K562 (cell line): ENCODE measurements at regions not wholly inside any gene's neighbourhood (a gene's known extent, or its start where the extent isn't known, plus 50 kb on each side); places are given as distances from the start of the nearest gene placed in this dataset.

Experiments used
- ATAC-seq: fragments of 200-7000 bp; cut with Tn5 transposase; 3 replicates; pipeline ENCODE4 v1.9.1; 2020; ENCODE audit warnings: moderate library complexity
- BruUV-seq: library from RNA; stranded (reverse); fragments of 400-500 nt; replicated peaks from 2 replicates; lab custom pipeline; 2021; lab: Mats Ljungman, UMichigan
- CTCF ChIA-PET: fragments of 300-600 bp; formaldehyde crosslinking; extraction: SDS; loops from one replicate; lab custom pipeline; 2021; ENCODE audit warnings: low intra/inter-chr PET ratio; lab: Yijun Ruan, JAX
- POLR2A ChIA-PET: fragments of 300-600, 350-650 bp; sonication (Branson Sonifier 250); formaldehyde crosslinking; extraction: SDS; loops from one replicate; lab custom pipeline; 2021; ENCODE audit warnings: antibody characterized with exemption, inconsistent platforms; lab: Yijun Ruan, JAX
- DNase-seq, 4 experiments: peaks; one replicate each; pipeline versions ENCODE4 v3.0.0 to v3.0.0-alpha.2; 2011 to 2018; ENCODE audit warnings: low spot score in 3 of 4, mixed read lengths in 3 of 4; ENCODE audit errors: extremely low read depth in 1 of 4
- FAIRE-seq: peaks from 2 replicates; lab custom pipeline; 2011; peaks lifted over from hg19 to GRCh38; lab: Jason Lieb, UNC
- H2AFZ ChIP-seq: 2 replicates; pipeline ENCODE4 v1.6.0; 2011; ENCODE audit warnings: low read depth, low read length, control low read depth, inconsistent platforms
- H3K27ac ChIP-seq: fragments of 200-600 bp; 3 replicates; pipeline ENCODE4 v1.8.0; 2011; ENCODE audit warnings: low read depth, mild to moderate bottlenecking, control low read depth, inconsistent platforms, low read length, moderate library complexity, mixed read lengths; ENCODE audit errors: extremely low read depth
- H3K27me3 ChIP-seq, 2 experiments: fragments of 300-600 bp in 1 of 2; 2 replicates in 1 of 2; 3 replicates in 1 of 2; pipeline versions ENCODE4 v1.6.0 to v1.8.0; 2011; ENCODE audit warnings: inconsistent platforms in 2 of 2, low read length in 2 of 2, mild to moderate bottlenecking in 1 of 2, mixed read lengths in 1 of 2, moderate library complexity in 1 of 2; ENCODE audit not compliant: control insufficient read depth in 2 of 2, insufficient read depth in 2 of 2
- H3K36me3 ChIP-seq: fragments of 300-600 bp; 3 replicates; pipeline ENCODE4 v1.8.0; 2011; ENCODE audit warnings: mild to moderate bottlenecking, low read length, inconsistent platforms; ENCODE audit not compliant: control insufficient read depth, insufficient read depth
- H3K4me1 ChIP-seq, 2 experiments: fragments of 200-600 bp in 1 of 2; replicated peaks in 1 of 2; 2 replicates in 1 of 2; 3 replicates in 1 of 2; pipeline versions ENCODE4 v1.5.1 to v1.8.0; 2011; ENCODE audit warnings: inconsistent platforms in 2 of 2, low read length in 2 of 2, mild to moderate bottlenecking in 1 of 2, mixed read lengths in 1 of 2, moderate library complexity in 1 of 2; ENCODE audit not compliant: control insufficient read depth in 2 of 2, insufficient read depth in 2 of 2
- H3K4me2 ChIP-seq: 2 replicates; pipeline ENCODE4 v1.6.1; 2011; ENCODE audit warnings: low read length, control low read depth, inconsistent platforms, mixed read lengths; ENCODE audit not compliant: insufficient read depth
- H3K4me3 ChIP-seq: fragments of 200-600 bp; sonication (generic), shearing (Covaris generic); 2 replicates; pipeline ENCODE4 v1.5.1; 2016; ENCODE audit warnings: control low read depth, inconsistent platforms
- H3K79me2 ChIP-seq: fragments of 200-600 bp; 3 replicates; pipeline ENCODE4 v1.8.0; 2011; ENCODE audit warnings: low read length, inconsistent platforms; ENCODE audit not compliant: control insufficient read depth, insufficient read depth
- H3K9ac ChIP-seq, 2 experiments: 2 replicates each; pipeline versions ENCODE4 v1.6.0 to v1.6.1; 2011; ENCODE audit warnings: low read depth in 2 of 2, low read length in 2 of 2, control low read depth in 1 of 2, inconsistent platforms in 1 of 2, mild to moderate bottlenecking in 1 of 2, mixed read lengths in 1 of 2; ENCODE audit not compliant: insufficient read depth in 1 of 2
- H3K9me1 ChIP-seq: one replicate; pipeline ENCODE4 v1.6.0; 2011; ENCODE audit warnings: inconsistent platforms, mild to moderate bottlenecking, low read length, moderate library complexity; ENCODE audit not compliant: control insufficient read depth, insufficient read depth
- H3K9me3 ChIP-seq: replicated peaks from 2 replicates; pipeline ENCODE4 v1.5.1; 2011; ENCODE audit warnings: low read depth, low read length, inconsistent platforms; ENCODE audit not compliant: control insufficient read depth, insufficient read depth
- H4K20me1 ChIP-seq: replicated peaks from 2 replicates; pipeline ENCODE4 v1.6.1; 2011; ENCODE audit warnings: low read length, inconsistent platforms, mixed read lengths; ENCODE audit not compliant: control insufficient read depth, insufficient read depth
- BCLAF1 ChIP-seq, 2 experiments: fragments of 450-650 bp in 1 of 2; IDR thresholded peaks; 2 replicates each; pipeline ENCODE4 v1.6.1; 2011 to 2017; ENCODE audit warnings: low read depth in 2 of 2, antibody characterized with exemption in 1 of 2, borderline replicate concordance in 1 of 2, low read length in 1 of 2, mild to moderate bottlenecking in 1 of 2, mixed read lengths in 1 of 2; ENCODE audit not compliant: control insufficient read depth in 1 of 2
- CBFA2T2 ChIP-seq: fragments of 450-650 bp; conservative IDR thresholded peaks from 2 replicates; pipeline ENCODE4 v1.6.1; 2017; ENCODE audit warnings: mild to moderate bottlenecking
- FOXA1 ChIP-seq: fragments of 450-650 bp; IDR thresholded peaks from 2 replicates; pipeline ENCODE4 v1.6.1; 2016; ENCODE audit warnings: mild to moderate bottlenecking, borderline replicate concordance
- MLLT1 ChIP-seq, 2 experiments: fragments of 450-650 bp; IDR thresholded peaks; 2 replicates each; pipeline ENCODE4 v1.6.1; 2016
- NR0B1 ChIP-seq: fragments of 450-650 bp; IDR thresholded peaks from one replicate; pipeline ENCODE4 v1.6.1; 2018; ENCODE audit warnings: mild to moderate bottlenecking, moderate library complexity; ENCODE audit not compliant: partially characterized antibody
- POLR2AphosphoS2 ChIP-seq: IDR thresholded peaks from 2 replicates; pipeline ENCODE4 v1.6.1; 2012; ENCODE audit warnings: low read length, improper control_type of control experiment
- TAF1 ChIP-seq: IDR thresholded peaks from 2 replicates; pipeline ENCODE4 v1.6.1; 2011; ENCODE audit warnings: mild to moderate bottlenecking, low read length, moderate library complexity; ENCODE audit not compliant: insufficient read depth, control insufficient read depth, severe bottlenecking; ENCODE audit errors: extremely low read depth
- TARDBP ChIP-seq: fragments of 450-650 bp; IDR thresholded peaks from 2 replicates; pipeline ENCODE4 v1.6.1; 2016
- XRCC5 ChIP-seq: fragments of 200-400 bp; formaldehyde crosslinking; IDR thresholded peaks from 2 replicates; pipeline ENCODE4 v1.6.1; 2017; ENCODE audit warnings: low read depth, mild to moderate bottlenecking, low read length
- ZBTB11 ChIP-seq, 3 experiments: fragments of 200-800 bp in 1 of 3; fragments of 250-450 bp in 1 of 3; fragments of 450-650 bp in 1 of 3; sonication (Bioruptor Pico) in 1 of 3; sonication (Bioruptor generic) in 1 of 3; formaldehyde crosslinking in 1 of 3; IDR thresholded peaks; 2 replicates each; pipeline versions ENCODE4 v1.6.1 to v1.8.0; 2016 to 2022; ENCODE audit warnings: mild to moderate bottlenecking in 2 of 3, missing genetic modification characterization in 2 of 3, missing compliant biosample characterization in 1 of 3, moderate library complexity in 1 of 3
- ZNF282 ChIP-seq: sonication (generic); formaldehyde crosslinking; IDR thresholded peaks from 2 replicates; pipeline ENCODE4 v1.8.1; 2023; ENCODE audit warnings: missing genetic modification reagents
- WGBS: fragments of 100-300 bp; shearing (Covaris generic); methylation state at CpG from one replicate; pipeline ENCODE4 v1.1.6; 2016; ENCODE audit warnings: low coverage, mixed read lengths; ENCODE audit not compliant: insufficient coverage; ENCODE audit errors: missing lambda C conversion rate; 5-methylcytosine and 5-hydroxymethylcytosine counted together
- in situ Hi-C: fragments of 300-500 bp; cut with MboI; formaldehyde crosslinking; loops from 4 replicates; pipeline ENCODE4 v1.15.0; 2018; ENCODE audit warnings: inconsistent platforms, mixed read lengths
- intact Hi-C: fragments of 100-400 bp; cut with micrococcal nuclease; formaldehyde crosslinking; loops from 2 replicates; pipeline ENCODE4 v1.14.2; 2022

- in situ Hi-C loops (no loop called here), intact Hi-C loops (no loop called here)
- Histone ChIP-seq H3K9me3 (no peaks in the 10 kb centered on the region), H3K9ac (no peak overlapping the region), H3K4me2 (no peak overlapping the region), H3K27me3 (peaks cover 9 to 49% of the 10 kb centered on the region in 2 experiments), H3K36me3 (no peaks in the 10 kb centered on the region), H3K4me1 (no peaks in the 10 kb centered on the region), H3K79me2 (no peaks in the 10 kb centered on the region), H3K27ac (no peak overlapping the region), H2AFZ (no peak overlapping the region), H3K4me3 (no peak overlapping the region), H3K9me1 (no peaks in the 10 kb centered on the region), H4K20me1 (no peaks in the 10 kb centered on the region; the same call in 1 of the 2 replicates)
- CTCF ChIA-PET, result no interaction called here
- DNase-seq, result no peak
- WGBS, result 0% methylated on average over 8 of the region's 8 CpGs
- ATAC-seq, result no peak
- POLR2A ChIA-PET, result no interaction called here
- BruUV-seq, result no TSS peak
- FAIRE-seq, result no peak
- no peak for TF ChIP-seq TARDBP
- no peak for TF ChIP-seq POLR2AphosphoS2
- no peak for TF ChIP-seq ZNF282 (CRISPR knock-in tag)
- no peak for TF ChIP-seq FOXA1
- TF ChIP-seq NR0B1, result no peak
- TF ChIP-seq TAF1, result no peak
- no peak for TF ChIP-seq ZBTB11 (CRISPR knock-in tag; IDR thresholded peaks at IDR 0.05)
- no peak for TF ChIP-seq BCLAF1 (IDR thresholded peaks at IDR 0.05; ENCODE audit: borderline replicate concordance in 1 of 2, control insufficient read depth in 1 of 2, low read depth in 2 of 2, low read length in 1 of 2)
- no peak for TF ChIP-seq CBFA2T2
- TF ChIP-seq XRCC5, result no peak
- no peak for TF ChIP-seq MLLT1 (IDR thresholded peaks at IDR 0.05)
These were observed 137.0 kb downstream of the KLF13 start for GRCh38 chr15:31463521-31464102.
